ENCODE measurements at regions not wholly inside any gene's neighbourhood (a gene's known extent, or its start where the extent isn't known, plus 50 kb on each side); places are given as distances from the start of the nearest gene placed in this dataset.

- TF ChIP-seq CTCF (IDR thresholded peaks at IDR 0.05; ENCODE audit: insufficient read depth, low read length, poor library complexity, severe bottlenecking) (no peak), EZH2phosphoT487 (conservative IDR thresholded peaks at IDR 0.05; ENCODE audit: low read length) (no peak)
Measured at GRCh38 chr2:5538772-5539171, 153.4 kb upstream of the SOX11 start.
